Sigmoid colon (tissue), 6 donors: ENCODE measurements at regions not wholly inside any gene's neighbourhood (a gene's known extent, or its start where the extent isn't known, plus 50 kb on each side); places are given as distances from the start of the nearest gene placed in this dataset.

Experiments used
- DNase-seq: peaks from one replicate; pipeline ENCODE4 v3.0.0-alpha.2; 2019
- H3K27ac ChIP-seq, 4 donors: fragments of 200-600 bp; sonication (generic); one replicate each; pipeline ENCODE4 v1.5.1; 2016 to 2019; ENCODE audit warnings: mild to moderate bottlenecking in 1 of 4
- H3K27me3 ChIP-seq, 3 donors: fragments of 200-600 bp; sonication (generic); one replicate each; pipeline ENCODE4 v1.5.1; 2019; ENCODE audit warnings: mild to moderate bottlenecking in 1 of 3
- H3K36me3 ChIP-seq, 4 donors: fragments of 200-600 bp; sonication (generic); one replicate each; pipeline ENCODE4 v1.5.1; 2016 to 2019
- H3K4me1 ChIP-seq, 4 donors: fragments of 200-600 bp; sonication (generic); one replicate each; pipeline ENCODE4 v1.5.1; 2017 to 2019
- H3K4me3 ChIP-seq, 4 donors: fragments of 200-600 bp; sonication (generic); one replicate each; pipeline ENCODE4 v1.5.1; 2017 to 2019; ENCODE audit warnings: mild to moderate bottlenecking in 2 of 4, moderate library complexity in 1 of 4
- H3K9me3 ChIP-seq, 4 donors: fragments of 200-600 bp in 3 of 4; sonication (generic) in 3 of 4; one replicate each; pipeline versions ENCODE4 v1.5.1 to v1.6.1; 2013 to 2019
- EP300 ChIP-seq, 4 donors: sonication (generic); formaldehyde crosslinking; IDR thresholded peaks; one replicate each; pipeline ENCODE4 v1.6.1; 2017; ENCODE audit warnings: antibody characterized with exemption in 4 of 4
- POLR2A ChIP-seq, 2 donors: fragments of 450-650 bp; IDR thresholded peaks; one replicate each; pipeline ENCODE4 v1.6.1; 2016; ENCODE audit warnings: antibody characterized with exemption in 2 of 2, mild to moderate bottlenecking in 2 of 2, moderate library complexity in 2 of 2
- POLR2AphosphoS5 ChIP-seq, 4 donors: sonication (generic); formaldehyde crosslinking; IDR thresholded peaks; one replicate each; pipeline ENCODE4 v1.6.1; 2017; ENCODE audit warnings: antibody characterized with exemption in 4 of 4
- WGBS, 2 donors: extraction: QIAGEN DNeasy Blood & Tissue Kit; methylation state at CpG; one replicate each; pipeline ENCODE4 v1.1.7; 2013; 5-methylcytosine and 5-hydroxymethylcytosine counted together
- intact Hi-C: fragments of 100-400 bp; cut with DNase I; formaldehyde crosslinking; loops from one replicate; pipeline ENCODE4 v1.15.1; 2023
- TF ChIP-seq, protein P1 (sequence below), 4 experiments: fragments of 450-650 bp in 3 of 4; fragments of 200-600 bp in 1 of 4; IDR thresholded peaks; one replicate each; pipeline ENCODE4 v1.5.1; 2016 to 2019; ENCODE audit warnings: antibody characterized with exemption in 4 of 4, mild to moderate bottlenecking in 3 of 4, moderate library complexity in 2 of 4
- donor health status: healthy with polysubstance abuse.
- donor health status: healthy.

DNA sequence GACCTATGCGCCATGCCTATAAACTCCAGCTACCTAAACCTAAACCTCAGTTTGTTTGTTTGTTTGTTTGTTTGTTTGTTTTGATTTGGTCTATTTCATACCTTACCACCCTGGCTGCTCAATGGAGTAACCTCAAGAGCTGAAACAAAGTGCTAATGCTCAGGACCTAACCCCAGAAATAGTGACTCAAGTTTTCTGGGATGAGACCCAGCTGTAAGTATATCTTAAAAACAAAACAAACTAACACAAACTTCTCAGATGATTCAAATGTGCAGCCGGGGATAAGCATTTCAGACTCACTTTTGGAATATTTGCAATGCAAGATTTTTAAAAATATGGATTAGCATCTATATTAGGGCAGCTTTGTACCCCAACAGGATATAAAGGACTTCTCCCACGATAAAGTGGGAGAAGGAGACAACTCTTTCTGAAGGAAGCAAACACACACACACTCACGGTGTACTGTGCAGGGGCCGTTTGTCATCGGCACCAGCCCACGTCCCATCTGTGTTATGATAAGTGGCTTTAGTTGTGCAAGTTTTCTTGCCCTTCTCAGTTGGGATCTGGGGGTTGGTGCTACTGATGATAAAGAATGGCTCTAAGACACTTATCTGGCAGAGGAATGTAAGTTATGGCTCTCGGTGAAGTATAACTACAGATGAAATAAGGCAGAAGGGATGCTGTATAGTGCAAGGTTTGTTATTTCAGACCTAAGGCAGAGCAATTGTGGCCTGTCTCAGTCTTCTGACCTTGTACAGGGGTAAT is 516.7 kb upstream of the TMEM132C start:
- DNase-seq = no peak
- Histone ChIP-seq H3K4me3 (no peak overlapping the region), H3K9me3 (no peaks in the 10 kb centered on the region), H3K36me3 (no peaks in the 10 kb centered on the region), H3K4me1 (no peaks in the 10 kb centered on the region), H3K27me3 (no peaks in the 10 kb centered on the region), H3K27ac (no peak overlapping the region)
- intact Hi-C loops = no loop called here
- TF ChIP-seq POLR2A (IDR thresholded peaks at IDR 0.05) (no peak), EP300 (IDR thresholded peaks at IDR 0.05) (no peak), POLR2AphosphoS5 (IDR thresholded peaks at IDR 0.05) (peak in 1 of 4 donors; percentile 29)
- TF ChIP-seq, protein P1, sequence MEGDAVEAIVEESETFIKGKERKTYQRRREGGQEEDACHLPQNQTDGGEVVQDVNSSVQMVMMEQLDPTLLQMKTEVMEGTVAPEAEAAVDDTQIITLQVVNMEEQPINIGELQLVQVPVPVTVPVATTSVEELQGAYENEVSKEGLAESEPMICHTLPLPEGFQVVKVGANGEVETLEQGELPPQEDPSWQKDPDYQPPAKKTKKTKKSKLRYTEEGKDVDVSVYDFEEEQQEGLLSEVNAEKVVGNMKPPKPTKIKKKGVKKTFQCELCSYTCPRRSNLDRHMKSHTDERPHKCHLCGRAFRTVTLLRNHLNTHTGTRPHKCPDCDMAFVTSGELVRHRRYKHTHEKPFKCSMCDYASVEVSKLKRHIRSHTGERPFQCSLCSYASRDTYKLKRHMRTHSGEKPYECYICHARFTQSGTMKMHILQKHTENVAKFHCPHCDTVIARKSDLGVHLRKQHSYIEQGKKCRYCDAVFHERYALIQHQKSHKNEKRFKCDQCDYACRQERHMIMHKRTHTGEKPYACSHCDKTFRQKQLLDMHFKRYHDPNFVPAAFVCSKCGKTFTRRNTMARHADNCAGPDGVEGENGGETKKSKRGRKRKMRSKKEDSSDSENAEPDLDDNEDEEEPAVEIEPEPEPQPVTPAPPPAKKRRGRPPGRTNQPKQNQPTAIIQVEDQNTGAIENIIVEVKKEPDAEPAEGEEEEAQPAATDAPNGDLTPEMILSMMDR (IDR thresholded peaks at IDR 0.05) = no peak
- 75 to 77% methylated on average over 8 of the region's 8 CpGs for WGBS, 2 donors

DNA sequence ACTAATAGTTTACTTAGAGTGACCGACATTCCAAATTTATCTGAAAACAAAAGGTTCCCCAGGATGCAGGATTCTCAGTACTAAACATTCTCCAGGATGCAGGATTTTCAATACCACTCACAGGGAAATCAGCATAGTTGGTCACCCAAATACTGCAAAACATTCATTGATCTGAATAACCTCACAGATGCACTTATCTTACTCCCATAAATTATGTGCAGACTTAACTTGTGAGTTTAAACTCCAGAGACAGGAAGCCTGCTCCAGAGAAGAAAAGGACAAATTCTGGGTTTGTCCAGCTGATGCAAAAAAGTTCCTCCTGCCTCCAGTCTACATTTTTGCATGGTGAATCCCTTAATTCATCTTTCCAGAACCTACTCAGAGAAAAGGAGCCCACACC is 514.2 kb upstream of the TMEM132C start:
- no peaks in the 10 kb centered on the region for H3K36me3 ChIP-seq
- no peaks in the 10 kb centered on the region for H3K9me3 ChIP-seq
- intact Hi-C loops = no loop called here
- H3K27me3 ChIP-seq = no peaks in the 10 kb centered on the region
- TF ChIP-seq, protein P1 (IDR thresholded peaks at IDR 0.05) = no peak
- TF ChIP-seq POLR2A (IDR thresholded peaks at IDR 0.05) = no peak
- no peak for TF ChIP-seq EP300 (IDR thresholded peaks at IDR 0.05)
- no peak for TF ChIP-seq POLR2AphosphoS5 (IDR thresholded peaks at IDR 0.05)
- 75 to 85% methylated on average over 1 of the region's 1 CpG for WGBS, 2 donors
- no peak overlapping the region for H3K4me3 ChIP-seq
- H3K4me1 ChIP-seq = no peaks in the 10 kb centered on the region
- H3K27ac ChIP-seq = no peak overlapping the region
- no peak for DNase-seq

DNA sequence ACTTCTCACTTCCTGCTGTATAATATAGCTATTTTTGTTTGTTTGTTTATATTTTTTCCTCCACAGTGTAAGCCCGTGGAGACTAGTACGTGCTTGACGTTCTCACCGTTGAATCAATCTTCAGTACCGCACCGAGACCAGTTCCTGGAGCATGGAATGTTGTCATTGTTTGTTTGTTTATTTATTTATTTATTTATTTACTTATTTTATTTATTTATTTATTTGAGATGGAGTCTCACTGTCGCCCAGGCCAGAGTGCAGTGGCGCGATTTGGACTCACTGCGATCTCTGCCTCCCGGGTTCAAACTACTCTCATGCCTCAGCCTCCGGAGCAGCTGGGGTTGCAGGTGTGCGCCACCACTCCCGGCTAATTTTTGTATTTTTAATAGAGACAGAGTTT is 506.6 kb upstream of the TMEM132C start:
- 94 to 95% methylated on average over 14 of the region's 14 CpGs for WGBS, 2 donors
- no peak overlapping the region for H3K27ac ChIP-seq
- TF ChIP-seq POLR2A (IDR thresholded peaks at IDR 0.05) (no peak), POLR2AphosphoS5 (IDR thresholded peaks at IDR 0.05) (no peak), EP300 (IDR thresholded peaks at IDR 0.05) (no peak)
- TF ChIP-seq, protein P1 (IDR thresholded peaks at IDR 0.05) = no peak
- no peaks in the 10 kb centered on the region for H3K36me3 ChIP-seq
- H3K27me3 ChIP-seq = no peaks in the 10 kb centered on the region
- no peak for DNase-seq
- H3K4me1 ChIP-seq = no peaks in the 10 kb centered on the region
- peaks cover 0 to 3% (median 0%) of the 10 kb centered on the region in 4 donors for H3K9me3 ChIP-seq
- no peak overlapping the region for H3K4me3 ChIP-seq
- intact Hi-C loops = no loop called here

DNA sequence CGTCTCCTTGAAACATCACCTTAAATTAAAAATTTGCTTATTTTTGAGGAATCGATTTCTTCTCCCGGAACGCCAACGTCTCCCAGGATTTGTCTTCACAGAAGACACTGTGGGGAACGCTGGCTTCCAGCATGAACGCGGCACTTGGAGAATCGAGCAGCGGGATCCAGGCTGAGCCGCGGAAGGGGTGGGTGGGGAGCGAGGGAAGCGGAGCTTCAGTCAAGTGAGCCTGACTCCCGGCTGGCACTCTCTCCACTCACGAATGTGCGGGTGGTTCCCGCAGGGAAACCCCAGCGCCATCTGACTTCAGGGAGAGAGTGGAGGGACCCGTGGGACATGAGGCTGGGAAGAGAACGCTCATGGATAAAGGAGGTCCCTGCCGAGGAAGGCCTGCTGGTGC is 506.0 kb upstream of the TMEM132C start:
- peaks cover 0 to 3% (median 0%) of the 10 kb centered on the region in 4 donors for H3K9me3 ChIP-seq
- DNase-seq = no peak
- H3K27me3 ChIP-seq = no peaks in the 10 kb centered on the region
- intact Hi-C loops = no loop called here
- no peak overlapping the region for H3K27ac ChIP-seq
- H3K36me3 ChIP-seq = no peaks in the 10 kb centered on the region
- H3K4me1 ChIP-seq = no peaks in the 10 kb centered on the region
- 95% methylated on average over 22 of the region's 22 CpGs for WGBS, 2 donors
- no peak for TF ChIP-seq POLR2A (IDR thresholded peaks at IDR 0.05)
- TF ChIP-seq POLR2AphosphoS5 (IDR thresholded peaks at IDR 0.05) = no peak
- TF ChIP-seq, protein P1 (IDR thresholded peaks at IDR 0.05) = no peak
- no peak for TF ChIP-seq EP300 (IDR thresholded peaks at IDR 0.05)
- H3K4me3 ChIP-seq = no peak overlapping the region

DNA sequence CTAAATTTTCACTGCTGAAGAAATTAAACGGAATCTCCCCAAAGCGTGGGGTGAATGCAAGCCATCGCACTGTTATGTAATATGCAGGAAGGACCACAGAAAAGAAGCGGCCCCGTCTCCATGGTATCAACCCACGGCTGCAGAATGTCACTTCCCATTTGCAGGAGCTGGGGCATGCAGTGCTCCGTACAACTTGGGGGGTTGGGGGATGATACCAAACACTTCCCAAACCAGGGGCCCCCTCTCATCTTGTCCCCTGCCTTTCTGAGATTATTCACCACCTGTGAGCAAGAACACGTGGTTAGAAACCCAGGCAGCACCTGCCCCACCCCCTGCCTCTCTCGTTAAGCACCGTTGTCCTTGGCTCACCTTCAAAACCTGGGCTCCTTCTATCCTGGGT is 505.1 kb upstream of the TMEM132C start:
- no peak overlapping the region for H3K27ac ChIP-seq
- 41 to 53% methylated on average over 10 of the region's 10 CpGs for WGBS, 2 donors
- DNase-seq = no peak
- TF ChIP-seq, protein P1 (IDR thresholded peaks at IDR 0.05) = no peak
- TF ChIP-seq POLR2A (IDR thresholded peaks at IDR 0.05) (no peak), EP300 (IDR thresholded peaks at IDR 0.05) (no peak), POLR2AphosphoS5 (IDR thresholded peaks at IDR 0.05) (no peak)
- intact Hi-C loops = no loop called here
- H3K4me1 ChIP-seq = no peaks in the 10 kb centered on the region
- H3K27me3 ChIP-seq = no peaks in the 10 kb centered on the region
- no peak overlapping the region for H3K4me3 ChIP-seq
- H3K9me3 ChIP-seq = peaks cover 0 to 3% (median 0%) of the 10 kb centered on the region in 4 donors
- H3K36me3 ChIP-seq = no peaks in the 10 kb centered on the region
